HCT116 (cell line): ENCODE measurements at regions not wholly inside any gene's neighbourhood (a gene's known extent, or its start where the extent isn't known, plus 50 kb on each side); places are given as distances from the start of the nearest gene placed in this dataset.

Source experiments
- ATAC-seq: fragments of 200-7000 bp; cut with Tn5 transposase; 2 replicates; pipeline ENCODE4 v1.9.1; 2020; ENCODE audit warnings: mild to moderate bottlenecking, moderate library complexity
- BruUV-seq: library from RNA; stranded (reverse); fragments of 400-500 nt; replicated peaks from 2 replicates; lab custom pipeline; 2021; lab: Mats Ljungman, UMichigan
- CTCF ChIA-PET: fragments of 300-600 bp; sonication (Branson Sonifier 250); formaldehyde crosslinking; loops from one replicate; lab custom pipeline; 2021; ENCODE audit warnings: antibody characterized with exemption; lab: Charles Lee
- POLR2A ChIA-PET: fragments of 300-600, 350-600 bp; sonication (Branson Sonifier 250); formaldehyde crosslinking; loops from one replicate; lab custom pipeline; 2021; ENCODE audit warnings: antibody characterized with exemption; lab: Charles Lee
- RAD21 ChIA-PET, 2 experiments: fragments of 300-600 bp; sonication (Branson Sonifier 250); formaldehyde crosslinking; loops; one replicate each; lab custom pipeline; 2023; ENCODE audit warnings: low total read pairs in 2 of 2; ENCODE audit not compliant: uncharacterized antibody in 2 of 2, unreplicated experiment in 2 of 2, low non-redundant PET in 1 of 2; lab: Charles Lee
- DNase-seq: peaks from one replicate; pipeline ENCODE4 v3.0.0-alpha.2; 2010; ENCODE audit warnings: low read depth, low spot score
- H2AFZ ChIP-seq: fragments of 200-600 bp; shearing (Covaris generic), sonication (generic); 2 replicates; pipeline ENCODE4 v1.6.1; 2017; ENCODE audit warnings: low read depth, mixed run types, mixed read lengths, antibody characterized with exemption, low read length; ENCODE audit not compliant: poor library complexity, severe bottlenecking
- H3K27ac ChIP-seq: 2 replicates; pipeline ENCODE4 v1.5.1; 2012; ENCODE audit warnings: low read depth, low read length
- H3K27me3 ChIP-seq: fragments of 200-600 bp; sonication (generic); 2 replicates; pipeline ENCODE4 v1.6.1; 2016; ENCODE audit warnings: mixed run types, low read length, mixed read lengths; ENCODE audit not compliant: insufficient read depth
- H3K36me3 ChIP-seq, 2 experiments: fragments of 200-500 bp in 1 of 2; fragments of 200-600 bp in 1 of 2; sonication (Bioruptor generic) in 1 of 2; sonication (generic) in 1 of 2; 2 replicates each; pipeline versions ENCODE4 v1.5.1 to v1.6.1; 2014 to 2016; ENCODE audit warnings: low read length in 2 of 2, inconsistent platforms in 1 of 2, mixed read lengths in 1 of 2, mixed run types in 1 of 2; ENCODE audit not compliant: insufficient read depth in 2 of 2, control insufficient read depth in 1 of 2
- H3K4me1 ChIP-seq, 2 experiments: fragments of 200-600 bp in 1 of 2; sonication (generic) in 1 of 2; 2 replicates each; pipeline versions ENCODE4 v1.5.1 to v1.6.1; 2012 to 2017; ENCODE audit warnings: low read length in 2 of 2, inconsistent platforms in 1 of 2, mild to moderate bottlenecking in 1 of 2, mixed read lengths in 1 of 2, mixed run types in 1 of 2, moderate library complexity in 1 of 2; ENCODE audit not compliant: insufficient read depth in 2 of 2, control insufficient read depth in 1 of 2
- H3K4me2 ChIP-seq: fragments of 200-600 bp; sonication (generic); 2 replicates; pipeline ENCODE4 v1.6.1; 2017; ENCODE audit warnings: mixed run types, low read length, mixed read lengths
- H3K4me3 ChIP-seq, 2 experiments: fragments of 200-600 bp in 1 of 2; sonication (generic) in 1 of 2; replicated peaks in 1 of 2; 2 replicates each; pipeline ENCODE4 v1.5.1; 2011 to 2016; ENCODE audit warnings: low read length in 2 of 2, control low read depth in 1 of 2, low read depth in 1 of 2, mild to moderate bottlenecking in 1 of 2, mixed read lengths in 1 of 2, mixed run types in 1 of 2
- H3K79me2 ChIP-seq: fragments of 200-600 bp; sonication (generic); 2 replicates; pipeline ENCODE4 v1.6.1; 2017; ENCODE audit warnings: mild to moderate bottlenecking, mixed run types, low read length, moderate library complexity, mixed read lengths; ENCODE audit not compliant: insufficient read depth
- H3K9ac ChIP-seq: fragments of 200-600 bp; sonication (generic); 2 replicates; pipeline ENCODE4 v1.6.1; 2016; ENCODE audit warnings: low read length, mixed read lengths
- H3K9me2 ChIP-seq: fragments of 200-600 bp; sonication (generic), shearing (Covaris generic); 2 replicates; pipeline ENCODE4 v1.6.1; 2017; ENCODE audit warnings: mixed run types, mild to moderate bottlenecking, moderate library complexity; ENCODE audit not compliant: insufficient read depth
- H3K9me3 ChIP-seq, 2 experiments: fragments of 200-500 bp in 1 of 2; fragments of 200-600 bp in 1 of 2; sonication (Bioruptor generic) in 1 of 2; sonication (generic) in 1 of 2; 2 replicates each; pipeline ENCODE4 v1.6.1; 2014 to 2017; ENCODE audit warnings: low read length in 2 of 2, mixed read lengths in 2 of 2, inconsistent platforms in 1 of 2, low read depth in 1 of 2, mild to moderate bottlenecking in 1 of 2, mixed run types in 1 of 2, moderate library complexity in 1 of 2; ENCODE audit not compliant: control insufficient read depth in 1 of 2, insufficient read depth in 1 of 2
- H4K20me1 ChIP-seq: fragments of 200-600 bp; sonication (generic), shearing (Covaris generic); 2 replicates; pipeline ENCODE4 v1.6.1; 2017; ENCODE audit warnings: mixed run types, mild to moderate bottlenecking, moderate library complexity; ENCODE audit not compliant: insufficient read depth
- ATF3 ChIP-seq: IDR thresholded peaks from 2 replicates; pipeline ENCODE4 v1.6.1; 2012
- FOSL1 ChIP-seq: IDR thresholded peaks from 2 replicates; pipeline ENCODE4 v1.6.1; 2012; ENCODE audit warnings: low read depth
- RAD21 ChIP-seq: IDR thresholded peaks from 2 replicates; pipeline ENCODE4 v1.6.1; 2012; ENCODE audit warnings: low read depth, mild to moderate bottlenecking
- intact Hi-C: fragments of 100-400 bp; cut with micrococcal nuclease; formaldehyde crosslinking; loops from 2 replicates; pipeline ENCODE4 v1.10.0; 2022

GRCh38 chr1:97999320-97999719 is 78.5 kb upstream of the DPYD start:
- intact Hi-C loops, result no loop called here
- no TSS peak for BruUV-seq
- DNase-seq (no peak), ATAC-seq (no peak)
- H3K9ac ChIP-seq, result no peak overlapping the region
- H2AFZ ChIP-seq, result no peak overlapping the region
- ChIA-PET RAD21 (no interaction called here), POLR2A (no interaction called here), CTCF (interaction anchor here (1.6 kb wide), 1 partner anchor 469 kb away, joined by 5 read pairs; no protein-coding TSS in a partner anchor)
- no peak overlapping the region for H3K27ac ChIP-seq
- H3K27me3 ChIP-seq, result no peaks in the 10 kb centered on the region
- H3K4me3 ChIP-seq, result no peak overlapping the region
- H3K79me2 ChIP-seq, result no peaks in the 10 kb centered on the region
- no peaks in the 10 kb centered on the region for H3K9me3 ChIP-seq
- no peaks in the 10 kb centered on the region for H4K20me1 ChIP-seq
- TF ChIP-seq RAD21 (no peak), FOSL1 (no peak)
- H3K4me2 ChIP-seq, result no peak overlapping the region
- H3K4me1 ChIP-seq, result no peaks in the 10 kb centered on the region
- H3K9me2 ChIP-seq, result no peaks in the 10 kb centered on the region
- no peaks in the 10 kb centered on the region for H3K36me3 ChIP-seq

DNA sequence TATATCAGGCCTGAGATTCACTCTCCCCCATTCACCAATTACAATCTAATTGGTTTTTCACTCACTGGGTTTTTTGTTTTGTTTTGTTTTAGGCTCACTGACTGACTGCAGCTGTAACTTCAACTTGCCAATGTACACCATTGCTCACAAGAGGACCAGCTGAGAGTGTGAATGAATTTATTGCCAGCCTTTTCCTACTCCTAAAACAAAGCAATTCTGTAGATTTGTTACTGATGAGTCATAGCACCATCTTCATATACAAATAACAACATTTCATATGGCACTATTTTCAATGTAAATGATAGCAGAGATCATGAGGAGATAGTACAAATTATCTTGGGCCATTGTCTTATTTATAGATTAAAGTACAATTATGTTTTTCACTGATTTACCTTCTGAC is 76.0 kb upstream of the DPYD start:
- no peak overlapping the region for H3K4me3 ChIP-seq
- no peaks in the 10 kb centered on the region for H3K79me2 ChIP-seq
- intact Hi-C loops, result no loop called here
- RAD21 ChIA-PET, result no interaction called here
- H3K36me3 ChIP-seq, result no peaks in the 10 kb centered on the region
- H3K9me3 ChIP-seq, result no peaks in the 10 kb centered on the region
- H3K4me1 ChIP-seq, result no peaks in the 10 kb centered on the region
- H4K20me1 ChIP-seq, result no peaks in the 10 kb centered on the region
- no TSS peak for BruUV-seq
- no peak for ATAC-seq
- H2AFZ ChIP-seq, result no peak overlapping the region
- no peak for TF ChIP-seq ATF3
- TF ChIP-seq, all 23 proteins: peak for 0
- no peaks in the 10 kb centered on the region for H3K9me2 ChIP-seq
- H3K9ac ChIP-seq, result no peak overlapping the region
- ChIA-PET CTCF (no interaction called here), POLR2A (no interaction called here)
- no peak overlapping the region for H3K4me2 ChIP-seq
- H3K27me3 ChIP-seq, result no peaks in the 10 kb centered on the region
- no peak overlapping the region for H3K27ac ChIP-seq
- no peak for DNase-seq
